ENCODE measurements at regions not wholly inside any gene's neighbourhood (a gene's known extent, or its start where the extent isn't known, plus 50 kb on each side); places are given as distances from the start of the nearest gene placed in this dataset.

- CTCF ChIA-PET = no interaction called here
- no peak overlapping the region for H3K27ac Mint-ChIP-seq
- 90% methylated on average over 5 of the region's 5 CpGs for WGBS (ENCODE audit: insufficient coverage)
Observed at GRCh38 chr7:24346129-24346528, 62.1 kb downstream of the NPY start.

GRCh38 chr7:24346716-24347115 lies 62.7 kb downstream of the NPY start:
- intact Hi-C loops (cut with micrococcal nuclease) = no loop called here
- DNase-seq = no peak
- Histone ChIP-seq H3K79me2 (ENCODE audit: control insufficient read depth, insufficient read depth, low read length) (no peaks in the 10 kb centered on the region), H4K20me1 (ENCODE audit: control insufficient read depth, insufficient read depth, low read length, poor library complexity, severe bottlenecking) (no peaks in the 10 kb centered on the region), H2AFZ (ENCODE audit: insufficient read depth, low read depth, low read length, poor library complexity, severe bottlenecking) (no peak overlapping the region), H3K4me3 (ENCODE audit: control extremely low read depth in 1 of 5, extremely low read depth in 1 of 5, insufficient read depth in 1 of 5, low read depth in 2 of 5, low read length in 4 of 5) (no peak overlapping the region), H3K4me2 (replicated peaks; ENCODE audit: low read depth, low read length, poor library complexity, severe bottlenecking) (no peak overlapping the region), H3K36me3 (replicated peaks in 1 of 2; ENCODE audit: control extremely low read depth in 1 of 2, control insufficient read depth in 1 of 2, extremely low read depth in 1 of 2, insufficient read depth in 2 of 2, low read length in 1 of 2) (no peaks in the 10 kb centered on the region), H3K27ac (ENCODE audit: low read length in 2 of 2) (no peak overlapping the region), H3K9ac (ENCODE audit: low read length) (no peak overlapping the region), H3K4me1 (ENCODE audit: control insufficient read depth in 2 of 2, insufficient read depth in 2 of 2, low read length in 2 of 2) (no peaks in the 10 kb centered on the region), H3K27me3 (replicated peaks in 1 of 4; ENCODE audit: control extremely low read depth in 1 of 4, control insufficient read depth in 3 of 4, insufficient read depth in 4 of 4, low read length in 3 of 4) (peaks cover 0 to 2% (median 0%) of the 10 kb centered on the region in 4 experiments), H3K9me3 (ENCODE audit: control extremely low read depth in 1 of 3, control insufficient read depth in 2 of 3, insufficient read depth in 1 of 3, low read length in 2 of 3) (peaks cover 0 to 17% (median 14%) of the 10 kb centered on the region in 3 donors)
- CTCF ChIA-PET = no interaction called here
- POLR2A ChIA-PET = no interaction called here
- TF ChIP-seq EZH2 (IDR thresholded peaks at IDR 0.05; ENCODE audit: borderline replicate concordance, insufficient read depth, low read depth, low read length, poor library complexity, severe bottlenecking) (no peak), CTCF (IDR thresholded peaks at IDR 0.05) (no peak)
- Mint-ChIP-seq H3K4me3 (no peak overlapping the region), H3K4me1 (no peaks in the 10 kb centered on the region), H3K27ac (no peak overlapping the region), H3K9me3 (ENCODE audit: insufficient read depth) (peaks cover 11% of the 10 kb centered on the region), H3K27me3 (peaks cover 3% of the 10 kb centered on the region)
- no peak for ATAC-seq (ENCODE audit: low read depth)
- no CpG with 5 or more reads among the region's 3 CpGs for WGBS (ENCODE audit: insufficient coverage)

More at GRCh38 chr7:24346129-24346528, 62.1 kb downstream of the NPY start:
- no peaks in the 10 kb centered on the region for H3K79me2 ChIP-seq (ENCODE audit: control insufficient read depth, insufficient read depth, low read length)
- no peak overlapping the region for H3K9ac ChIP-seq (ENCODE audit: low read length)
- H2AFZ ChIP-seq (ENCODE audit: insufficient read depth, low read depth, low read length, poor library complexity, severe bottlenecking) = no peak overlapping the region
- no peaks in the 10 kb centered on the region for H4K20me1 ChIP-seq (ENCODE audit: control insufficient read depth, insufficient read depth, low read length, poor library complexity, severe bottlenecking)
- intact Hi-C loops (cut with micrococcal nuclease) = no loop called here
- H3K9me3 ChIP-seq (ENCODE audit: control extremely low read depth in 1 of 3, control insufficient read depth in 2 of 3, insufficient read depth in 1 of 3, low read length in 2 of 3) = peaks cover 0 to 17% (median 14%) of the 10 kb centered on the region in 3 donors
- no peak overlapping the region for H3K4me2 ChIP-seq (replicated peaks; ENCODE audit: low read depth, low read length, poor library complexity, severe bottlenecking)
- H3K9me3 Mint-ChIP-seq (ENCODE audit: insufficient read depth) = peaks cover 11% of the 10 kb centered on the region
- peaks cover 0 to 2% (median 0%) of the 10 kb centered on the region in 4 experiments for H3K27me3 ChIP-seq (replicated peaks in 1 of 4; ENCODE audit: control extremely low read depth in 1 of 4, control insufficient read depth in 3 of 4, insufficient read depth in 4 of 4, low read length in 3 of 4)
- no peaks in the 10 kb centered on the region for H3K27me3 Mint-ChIP-seq
- no peak overlapping the region for H3K4me3 ChIP-seq (ENCODE audit: control extremely low read depth in 1 of 5, extremely low read depth in 1 of 5, insufficient read depth in 1 of 5, low read depth in 2 of 5, low read length in 4 of 5)
- no peak for ATAC-seq (ENCODE audit: low read depth)
- POLR2A ChIA-PET = no interaction called here
- no peaks in the 10 kb centered on the region for H3K4me1 Mint-ChIP-seq
- no peak overlapping the region for H3K27ac ChIP-seq (ENCODE audit: low read length in 2 of 2)
- H3K36me3 ChIP-seq (replicated peaks in 1 of 2; ENCODE audit: control extremely low read depth in 1 of 2, control insufficient read depth in 1 of 2, extremely low read depth in 1 of 2, insufficient read depth in 2 of 2, low read length in 1 of 2) = no peaks in the 10 kb centered on the region
- DNase-seq = no peak
- TF ChIP-seq EZH2 (IDR thresholded peaks at IDR 0.05; ENCODE audit: borderline replicate concordance, insufficient read depth, low read depth, low read length, poor library complexity, severe bottlenecking) (no peak), CTCF (IDR thresholded peaks at IDR 0.05) (no peak)
- no peaks in the 10 kb centered on the region for H3K4me1 ChIP-seq (ENCODE audit: control insufficient read depth in 2 of 2, insufficient read depth in 2 of 2, low read length in 2 of 2)
- H3K4me3 Mint-ChIP-seq = no peak overlapping the region

Data from B cell (primary cell).